ENCODE measurements at regions not wholly inside any gene's neighbourhood (a gene's known extent, or its start where the extent isn't known, plus 50 kb on each side); places are given as distances from the start of the nearest gene placed in this dataset.
A peak's percentile ranks its signal among the peaks of the same experiment; 100 is the strongest.

GRCh38 chr7:52920977-52921376, 114.5 kb upstream of the POM121L12 start:
- no TSS peak for BruUV-seq (replicated peaks)
- no peak for TF ChIP-seq EZH2 (IDR thresholded peaks at IDR 0.05; ENCODE audit: low read depth)
- TF ChIP-seq CTCF (conservative IDR thresholded peaks at IDR 0.05): no peak
- Histone ChIP-seq H3F3A (ENCODE audit: insufficient read depth, low read depth) (no peaks in the 10 kb centered on the region), H3K79me2 (ENCODE audit: low read depth) (no peaks in the 10 kb centered on the region), H3K4me2 (no peak overlapping the region), H3K27me3 (ENCODE audit: insufficient read depth, low read depth) (peaks cover 6% of the 10 kb centered on the region; the same call in 1 of the 2 replicates), H3K9me3 (ENCODE audit: insufficient read depth, low read depth) (no peaks in the 10 kb centered on the region), H4K20me1 (ENCODE audit: insufficient read depth) (no peaks in the 10 kb centered on the region), H2AFZ (no peak overlapping the region), H3K36me3 (ENCODE audit: low read depth) (no peaks in the 10 kb centered on the region), H3K27ac (no peak overlapping the region), H3K4me1 (replicated peaks; ENCODE audit: insufficient read depth) (no peaks in the 10 kb centered on the region), H3K9me2 (ENCODE audit: insufficient read depth) (no peaks in the 10 kb centered on the region), H3K4me3 (no peak overlapping the region)
- ChIA-PET POLR2A (ENCODE audit: unreplicated experiment) (no interaction called here), CTCF (no interaction called here)
- DNase-seq: no peak
- intact Hi-C loops (cut with micrococcal nuclease; ENCODE audit: unreplicated experiment): no loop called here

GRCh38 chr7:52917982-52918578, 117.4 kb upstream of the POM121L12 start:
- TF ChIP-seq CTCF (conservative IDR thresholded peaks at IDR 0.05): peak; percentile 75
- no peak for TF ChIP-seq EZH2 (IDR thresholded peaks at IDR 0.05; ENCODE audit: low read depth)
- Histone ChIP-seq H3K27ac (no peak overlapping the region), H3K4me1 (replicated peaks; ENCODE audit: insufficient read depth) (no peaks in the 10 kb centered on the region), H3K4me2 (no peak overlapping the region), H3K27me3 (ENCODE audit: insufficient read depth, low read depth) (peaks cover 6% of the 10 kb centered on the region; the same call in 1 of the 2 replicates), H3K79me2 (ENCODE audit: low read depth) (no peaks in the 10 kb centered on the region), H4K20me1 (ENCODE audit: insufficient read depth) (no peaks in the 10 kb centered on the region), H3K9me3 (ENCODE audit: insufficient read depth, low read depth) (no peaks in the 10 kb centered on the region), H3K4me3 (no peak overlapping the region), H3F3A (ENCODE audit: insufficient read depth, low read depth) (no peaks in the 10 kb centered on the region), H3K9me2 (ENCODE audit: insufficient read depth) (no peaks in the 10 kb centered on the region), H2AFZ (no peak overlapping the region), H3K36me3 (ENCODE audit: low read depth) (no peaks in the 10 kb centered on the region)
- BruUV-seq (replicated peaks): no TSS peak
- intact Hi-C loops (cut with micrococcal nuclease; ENCODE audit: unreplicated experiment): loop anchor here (2.0 kb wide), 1 partner anchor 1487 kb away; no protein-coding TSS in a partner anchor
- POLR2A ChIA-PET (ENCODE audit: unreplicated experiment): no interaction called here
- no peak for DNase-seq
- CTCF ChIA-PET: interaction anchor here (0.5 kb wide), 1 partner anchor 1714 kb away, joined by 5 read pairs; no protein-coding TSS in a partner anchor

- Histone ChIP-seq H3K27me3 (ENCODE audit: insufficient read depth, low read depth) (peaks cover 15% of the 10 kb centered on the region), H3K4me1 (replicated peaks; ENCODE audit: insufficient read depth) (no peaks in the 10 kb centered on the region), H3F3A (ENCODE audit: insufficient read depth, low read depth) (no peaks in the 10 kb centered on the region), H4K20me1 (ENCODE audit: insufficient read depth) (no peaks in the 10 kb centered on the region), H3K9me3 (ENCODE audit: insufficient read depth, low read depth) (no peaks in the 10 kb centered on the region), H3K4me2 (no peak overlapping the region), H3K36me3 (ENCODE audit: low read depth) (no peaks in the 10 kb centered on the region), H2AFZ (no peak overlapping the region), H3K27ac (no peak overlapping the region), H3K79me2 (ENCODE audit: low read depth) (no peaks in the 10 kb centered on the region), H3K9me2 (ENCODE audit: insufficient read depth) (no peaks in the 10 kb centered on the region), H3K4me3 (no peak overlapping the region)
- DNase-seq: no peak
- POLR2A ChIA-PET (ENCODE audit: unreplicated experiment): no interaction called here
- CTCF ChIA-PET: no interaction called here
- BruUV-seq (replicated peaks): no TSS peak
- TF ChIP-seq EZH2 (IDR thresholded peaks at IDR 0.05; ENCODE audit: low read depth): no peak
- TF ChIP-seq CTCF (conservative IDR thresholded peaks at IDR 0.05): no peak
- intact Hi-C loops (cut with micrococcal nuclease; ENCODE audit: unreplicated experiment): no loop called here
Measured at GRCh38 chr7:52911795-52912194, 123.6 kb upstream of the POM121L12 start.
